OCI-LY1 (cell line): ENCODE measurements at regions not wholly inside any gene's neighbourhood (a gene's known extent, or its start where the extent isn't known, plus 50 kb on each side); places are given as distances from the start of the nearest gene placed in this dataset.

ENCODE experiments used
- H2AFZ ChIP-seq: fragments of 200-600 bp; sonication (generic), shearing (Covaris generic); 2 replicates; pipeline ENCODE4 v1.6.0; 2014; ENCODE audit warnings: antibody characterized with exemption, mild to moderate bottlenecking, low read length
- H3F3A ChIP-seq: fragments of 200-600 bp; sonication (generic), shearing (Covaris generic); 2 replicates; pipeline ENCODE4 v1.6.0; 2014; ENCODE audit warnings: mild to moderate bottlenecking, antibody characterized with exemption, low read length, moderate library complexity; ENCODE audit not compliant: insufficient read depth
- H3K27ac ChIP-seq: fragments of 200-600 bp; sonication (generic); 2 replicates; pipeline ENCODE4 v1.5.1; 2014; ENCODE audit warnings: low read length, mixed run types, mild to moderate bottlenecking, low read depth; ENCODE audit not compliant: poor library complexity, severe bottlenecking
- H3K27me3 ChIP-seq: fragments of 200-600 bp; sonication (generic); 2 replicates; pipeline ENCODE4 v1.6.0; 2014; ENCODE audit warnings: antibody characterized with exemption, mild to moderate bottlenecking, low read length, moderate library complexity; ENCODE audit not compliant: insufficient read depth
- H3K36me3 ChIP-seq: fragments of 200-600 bp; sonication (generic); 2 replicates; pipeline ENCODE4 v1.6.1; 2014; ENCODE audit warnings: mild to moderate bottlenecking, antibody characterized with exemption, low read length, moderate library complexity, mixed read lengths; ENCODE audit not compliant: insufficient read depth
- H3K4me1 ChIP-seq: fragments of 200-600 bp; sonication (generic); 2 replicates; pipeline ENCODE4 v1.5.1; 2014; ENCODE audit warnings: mild to moderate bottlenecking, low read length, moderate library complexity; ENCODE audit not compliant: insufficient read depth, severe bottlenecking
- H3K4me2 ChIP-seq: fragments of 200-600 bp; sonication (generic), shearing (Covaris generic); 2 replicates; pipeline ENCODE4 v1.6.1; 2014; ENCODE audit warnings: low read length
- H3K4me3 ChIP-seq: fragments of 200-600 bp; sonication (generic); 2 replicates; pipeline ENCODE4 v1.5.1; 2014; ENCODE audit warnings: low read length, low read depth, mild to moderate bottlenecking, mixed read lengths; ENCODE audit not compliant: poor library complexity, severe bottlenecking
- H3K79me2 ChIP-seq: fragments of 200-600 bp; shearing (Covaris generic); 2 replicates; pipeline ENCODE4 v1.6.1; 2016; ENCODE audit warnings: mixed run types, low read length, mixed read lengths; ENCODE audit not compliant: insufficient read depth
- H3K9ac ChIP-seq: fragments of 200-600 bp; sonication (generic), shearing (Covaris generic); 2 replicates; pipeline ENCODE4 v1.6.1; 2014; ENCODE audit warnings: mild to moderate bottlenecking, low read length, mixed read lengths
- H3K9me2 ChIP-seq: fragments of 200-600 bp; sonication (generic), shearing (Covaris generic); 2 replicates; pipeline ENCODE4 v1.6.1; 2014; ENCODE audit warnings: low read depth, mild to moderate bottlenecking, low read length, mixed read lengths
- H3K9me3 ChIP-seq: fragments of 200-600 bp; shearing (Covaris generic); 2 replicates; pipeline ENCODE4 v1.6.1; 2014; ENCODE audit warnings: low read length, mixed read lengths
- H4K20me1 ChIP-seq: fragments of 200-600 bp; sonication (generic), shearing (Covaris generic); 2 replicates; pipeline ENCODE4 v1.6.0; 2016; ENCODE audit warnings: mild to moderate bottlenecking, low read length; ENCODE audit not compliant: insufficient read depth
- EZH2 ChIP-seq: fragments of 200-600 bp; sonication (generic), shearing (Covaris generic); IDR thresholded peaks from 2 replicates; pipeline ENCODE4 v1.8.0; 2017; ENCODE audit warnings: borderline replicate concordance, mixed run types, mild to moderate bottlenecking, antibody characterized with exemption, low read length, moderate library complexity, mixed read lengths
- TF ChIP-seq, protein P1 (sequence below): fragments of 200-600 bp; sonication (generic), shearing (Covaris generic); IDR thresholded peaks from 2 replicates; pipeline ENCODE4 v1.5.1; 2017; ENCODE audit warnings: mild to moderate bottlenecking, antibody characterized with exemption, low read length, moderate library complexity, mixed read lengths

DNA sequence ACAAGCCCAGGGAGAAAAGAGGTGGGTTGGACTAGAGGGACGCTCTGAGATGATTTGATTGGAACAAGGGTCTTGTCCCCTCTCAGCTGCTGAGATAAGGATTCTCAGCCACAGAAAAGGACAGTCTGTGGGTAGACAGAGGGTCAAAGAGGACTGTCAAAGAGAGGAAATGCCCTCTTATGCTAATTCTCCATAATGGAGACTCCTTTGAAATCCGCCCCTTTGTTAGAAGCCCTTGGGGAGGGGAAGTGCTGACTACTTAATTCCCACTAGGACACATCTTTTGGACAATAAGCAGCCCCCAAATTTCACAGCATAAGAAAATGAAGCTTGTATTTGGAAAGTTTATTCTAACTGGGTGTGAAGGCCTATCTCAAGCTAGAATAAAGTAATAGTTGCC lies 176.6 kb downstream of the KTN1 start:
- H4K20me1 ChIP-seq = no peaks in the 10 kb centered on the region
- H2AFZ ChIP-seq = no peak overlapping the region
- no peak overlapping the region for H3K27ac ChIP-seq

DNA sequence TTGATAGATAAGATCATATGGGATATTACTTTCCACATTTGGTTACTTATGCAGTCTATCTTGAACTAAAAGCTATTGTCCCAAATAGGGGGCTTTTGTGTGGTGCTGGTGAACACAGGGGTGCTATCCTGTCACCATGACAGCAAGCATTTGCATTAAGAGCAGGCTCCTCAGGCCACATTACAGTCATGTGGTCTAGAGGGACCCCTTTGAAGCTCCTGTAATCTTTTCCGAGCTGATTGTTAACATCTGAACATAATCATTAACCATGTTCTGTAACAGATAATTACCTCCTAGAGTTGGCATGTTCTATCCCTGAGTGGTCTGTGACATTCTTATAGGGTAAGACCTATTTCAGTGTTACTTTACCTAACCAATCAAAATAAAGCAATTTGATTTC lies 178.8 kb downstream of the KTN1 start:
- Histone ChIP-seq H3K4me3 (no peak overlapping the region), H4K20me1 (no peaks in the 10 kb centered on the region), H3K9me2 (no peaks in the 10 kb centered on the region), H3K9me3 (no peaks in the 10 kb centered on the region), H3K36me3 (no peaks in the 10 kb centered on the region), H3K9ac (no peak overlapping the region), H2AFZ (no peak overlapping the region), H3K79me2 (no peaks in the 10 kb centered on the region), H3K27me3 (no peaks in the 10 kb centered on the region), H3F3A (no peaks in the 10 kb centered on the region), H3K4me1 (no peaks in the 10 kb centered on the region), H3K27ac (no peak overlapping the region), H3K4me2 (no peak overlapping the region)
- TF ChIP-seq, protein P1, sequence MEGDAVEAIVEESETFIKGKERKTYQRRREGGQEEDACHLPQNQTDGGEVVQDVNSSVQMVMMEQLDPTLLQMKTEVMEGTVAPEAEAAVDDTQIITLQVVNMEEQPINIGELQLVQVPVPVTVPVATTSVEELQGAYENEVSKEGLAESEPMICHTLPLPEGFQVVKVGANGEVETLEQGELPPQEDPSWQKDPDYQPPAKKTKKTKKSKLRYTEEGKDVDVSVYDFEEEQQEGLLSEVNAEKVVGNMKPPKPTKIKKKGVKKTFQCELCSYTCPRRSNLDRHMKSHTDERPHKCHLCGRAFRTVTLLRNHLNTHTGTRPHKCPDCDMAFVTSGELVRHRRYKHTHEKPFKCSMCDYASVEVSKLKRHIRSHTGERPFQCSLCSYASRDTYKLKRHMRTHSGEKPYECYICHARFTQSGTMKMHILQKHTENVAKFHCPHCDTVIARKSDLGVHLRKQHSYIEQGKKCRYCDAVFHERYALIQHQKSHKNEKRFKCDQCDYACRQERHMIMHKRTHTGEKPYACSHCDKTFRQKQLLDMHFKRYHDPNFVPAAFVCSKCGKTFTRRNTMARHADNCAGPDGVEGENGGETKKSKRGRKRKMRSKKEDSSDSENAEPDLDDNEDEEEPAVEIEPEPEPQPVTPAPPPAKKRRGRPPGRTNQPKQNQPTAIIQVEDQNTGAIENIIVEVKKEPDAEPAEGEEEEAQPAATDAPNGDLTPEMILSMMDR = no peak
- TF ChIP-seq EZH2 = no peak

More for the DNA sequence above, 176.6 kb downstream of the KTN1 start:
- no peaks in the 10 kb centered on the region for H3K4me1 ChIP-seq
- H3F3A ChIP-seq = no peaks in the 10 kb centered on the region
- H3K4me3 ChIP-seq = no peak overlapping the region
- H3K79me2 ChIP-seq = no peaks in the 10 kb centered on the region
- no peak for TF ChIP-seq EZH2
- TF ChIP-seq, protein P1 = no peak
- H3K9me3 ChIP-seq = no peaks in the 10 kb centered on the region
- no peak overlapping the region for H3K9ac ChIP-seq
- no peak overlapping the region for H3K4me2 ChIP-seq
- H3K27me3 ChIP-seq = no peaks in the 10 kb centered on the region
- no peaks in the 10 kb centered on the region for H3K36me3 ChIP-seq
- no peaks in the 10 kb centered on the region for H3K9me2 ChIP-seq

DNA sequence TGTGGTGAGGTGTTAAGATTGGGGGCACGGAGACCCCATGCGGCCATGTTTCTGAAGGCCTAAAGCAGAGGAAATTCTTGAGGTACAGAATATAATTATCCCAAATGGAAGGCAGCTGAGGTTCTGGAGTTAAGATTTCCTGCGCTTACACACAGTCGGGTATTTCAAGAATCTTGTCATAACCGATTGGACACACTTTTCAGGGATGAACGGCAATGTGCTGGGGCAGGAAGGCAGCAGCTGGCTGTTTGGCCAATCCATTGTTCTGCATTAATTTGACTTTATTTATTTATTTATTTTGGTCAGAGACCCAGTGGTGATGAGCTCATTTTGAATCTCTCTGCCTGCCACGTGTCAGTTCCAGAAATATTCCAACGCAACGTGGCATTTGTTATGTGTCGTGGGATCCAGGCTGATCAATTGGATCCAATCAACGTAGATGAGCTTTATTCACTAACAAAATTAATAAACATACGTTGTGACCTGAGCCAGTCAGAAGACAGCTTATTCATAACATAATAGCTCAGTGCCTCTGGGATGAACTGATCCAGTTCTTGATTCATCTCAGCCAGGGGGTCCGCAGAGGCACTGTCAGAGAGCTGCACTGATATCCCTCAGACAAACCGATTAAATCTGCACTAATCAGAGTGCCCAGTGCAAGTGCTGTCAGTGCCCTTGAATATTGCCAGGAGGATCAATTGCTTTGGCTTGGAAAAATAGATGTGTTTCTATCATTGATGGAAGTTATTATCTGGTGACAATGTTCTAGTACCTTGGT lies 181.0 kb downstream of the KTN1 start:
- Histone ChIP-seq H3K4me2 (no peak overlapping the region), H3K4me3 (no peak overlapping the region), H3K4me1 (no peaks in the 10 kb centered on the region), H3K9ac (no peak overlapping the region), H3K36me3 (no peaks in the 10 kb centered on the region), H3K27me3 (no peaks in the 10 kb centered on the region), H3K9me3 (no peaks in the 10 kb centered on the region), H3F3A (no peaks in the 10 kb centered on the region), H2AFZ (no peak overlapping the region), H3K9me2 (no peaks in the 10 kb centered on the region), H3K79me2 (no peaks in the 10 kb centered on the region), H3K27ac (no peak overlapping the region), H4K20me1 (no peaks in the 10 kb centered on the region)
- no peak for TF ChIP-seq EZH2
- TF ChIP-seq, protein P1 = no peak
